ENCODE measurements at regions not wholly inside any gene's neighbourhood (a gene's known extent, or its start where the extent isn't known, plus 50 kb on each side); places are given as distances from the start of the nearest gene placed in this dataset.

- DNase-seq (ENCODE audit: low read depth) = no peak
- no peak overlapping the region for H3K4me3 ChIP-seq (ENCODE audit: low read depth, low read length)
- TF ChIP-seq CTCF (IDR thresholded peaks at IDR 0.05; ENCODE audit: insufficient read depth, low read depth, low read length) = no peak
Measured at GRCh38 chr5:118377420-118377819, 610.9 kb downstream of the DTWD2 start.

DNA sequence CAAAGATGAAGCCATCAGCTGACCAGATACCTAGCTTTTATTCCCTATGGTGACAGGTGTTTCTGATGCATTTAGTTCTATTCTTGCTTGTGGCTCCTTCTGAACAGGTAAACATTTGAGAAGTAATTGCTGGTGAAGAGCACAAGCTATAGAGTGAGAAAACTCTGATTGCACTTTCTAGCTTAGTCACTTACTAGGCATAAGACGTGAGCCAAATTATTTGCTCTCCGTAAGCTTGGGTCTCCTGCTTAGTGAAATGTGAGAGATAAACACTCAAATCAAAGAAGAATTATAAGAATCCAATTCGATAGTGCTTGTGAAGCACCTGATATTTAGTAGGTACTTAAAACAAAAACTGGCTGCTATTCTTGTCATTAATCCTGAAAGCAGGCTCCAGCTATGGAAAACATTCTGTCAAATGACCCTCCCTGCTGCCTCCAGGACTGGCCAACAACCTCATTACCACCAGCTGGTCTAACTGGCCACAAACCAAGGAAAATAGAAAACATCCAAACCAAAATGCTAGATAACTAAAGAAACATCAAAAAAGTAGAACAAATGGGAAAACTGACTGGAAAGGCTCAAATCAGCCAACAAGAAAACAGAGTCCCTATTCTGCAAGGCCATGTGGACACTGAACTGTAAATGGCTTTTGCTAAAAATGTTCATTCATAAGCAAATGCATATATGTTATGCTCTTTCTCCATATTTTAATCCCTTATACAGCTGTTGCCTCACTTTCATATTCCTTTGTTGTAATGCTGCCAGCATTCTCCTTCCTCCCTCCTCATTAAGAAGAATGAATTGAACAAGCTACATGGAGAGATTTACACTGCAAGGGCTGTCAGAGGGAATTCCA, 616.1 kb downstream of the DTWD2 start:
- TF ChIP-seq CTCF (IDR thresholded peaks at IDR 0.05; ENCODE audit: insufficient read depth, low read depth, low read length) = no peak
- no peak for DNase-seq (ENCODE audit: low read depth)
- no peak overlapping the region for H3K4me3 ChIP-seq (ENCODE audit: low read depth, low read length)

GRCh38 chr5:118366429-118366828, 621.9 kb downstream of the DTWD2 start:
- no peak for DNase-seq (ENCODE audit: low read depth)
- no peak overlapping the region for H3K4me3 ChIP-seq (ENCODE audit: low read depth, low read length)
- no peak for TF ChIP-seq CTCF (IDR thresholded peaks at IDR 0.05; ENCODE audit: insufficient read depth, low read depth, low read length)

GRCh38 chr5:118365718-118366117, 622.6 kb downstream of the DTWD2 start:
- no peak for TF ChIP-seq CTCF (IDR thresholded peaks at IDR 0.05; ENCODE audit: insufficient read depth, low read depth, low read length)
- no peak for DNase-seq (ENCODE audit: low read depth)
- no peak overlapping the region for H3K4me3 ChIP-seq (ENCODE audit: low read depth, low read length)

DNA sequence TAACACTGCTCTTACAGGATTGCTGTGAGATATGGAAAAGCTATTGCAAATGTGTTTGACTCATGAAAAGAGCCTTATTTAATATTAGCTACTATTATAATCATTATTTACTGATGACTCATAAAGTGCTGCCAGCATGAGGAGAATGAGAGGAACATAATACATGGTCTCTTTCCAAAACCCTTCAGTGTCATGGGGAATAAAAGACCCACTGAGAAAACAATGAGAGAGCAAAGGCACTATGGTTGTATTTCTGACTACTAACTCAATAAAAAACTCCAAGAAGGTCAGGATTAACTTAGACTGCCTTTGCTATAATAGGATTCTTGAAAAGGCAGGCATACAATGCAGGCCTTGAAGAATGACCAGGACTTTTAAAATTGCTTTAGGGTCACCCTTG, 633.5 kb downstream of the DTWD2 start:
- DNase-seq (ENCODE audit: low read depth) = no peak
- H3K4me3 ChIP-seq (ENCODE audit: low read depth, low read length) = no peak overlapping the region
- no peak for TF ChIP-seq CTCF (IDR thresholded peaks at IDR 0.05; ENCODE audit: insufficient read depth, low read depth, low read length)

GRCh38 chr5:118353970-118354369, 634.4 kb downstream of the DTWD2 start:
- no peak overlapping the region for H3K4me3 ChIP-seq (ENCODE audit: low read depth, low read length)
- no peak for TF ChIP-seq CTCF (IDR thresholded peaks at IDR 0.05; ENCODE audit: insufficient read depth, low read depth, low read length)
- DNase-seq (ENCODE audit: low read depth) = no peak

DNA sequence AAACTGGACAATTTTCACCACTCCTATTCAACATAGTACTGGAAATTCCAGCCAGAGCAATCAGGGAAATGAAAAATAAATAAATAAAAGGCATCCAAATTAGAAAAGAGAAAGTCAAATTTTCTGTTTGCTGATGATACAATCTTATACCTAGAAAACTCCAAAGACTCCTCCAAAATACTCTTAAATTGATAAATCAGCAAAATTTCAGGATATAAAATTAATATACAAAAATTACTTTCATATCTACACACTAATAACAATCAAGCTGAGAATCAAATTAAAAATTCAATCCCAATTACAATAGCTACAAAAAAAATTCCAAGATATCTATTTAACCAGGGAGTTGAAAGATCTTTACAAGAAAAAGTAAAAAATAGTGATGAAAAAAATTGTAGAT, 651.9 kb downstream of the DTWD2 start:
- DNase-seq (ENCODE audit: low read depth) = no peak
- no peak overlapping the region for H3K4me3 ChIP-seq (ENCODE audit: low read depth, low read length)
- no peak for TF ChIP-seq CTCF (IDR thresholded peaks at IDR 0.05; ENCODE audit: insufficient read depth, low read depth, low read length)
